Fibroblast of skin of right biceps (primary cell): ENCODE measurements at regions not wholly inside any gene's neighbourhood (a gene's known extent, or its start where the extent isn't known, plus 50 kb on each side); places are given as distances from the start of the nearest gene placed in this dataset.

ENCODE experiments used
- DNase-seq: peaks from one replicate; pipeline ENCODE4 v3.0.0-alpha.2; 2013

DNA sequence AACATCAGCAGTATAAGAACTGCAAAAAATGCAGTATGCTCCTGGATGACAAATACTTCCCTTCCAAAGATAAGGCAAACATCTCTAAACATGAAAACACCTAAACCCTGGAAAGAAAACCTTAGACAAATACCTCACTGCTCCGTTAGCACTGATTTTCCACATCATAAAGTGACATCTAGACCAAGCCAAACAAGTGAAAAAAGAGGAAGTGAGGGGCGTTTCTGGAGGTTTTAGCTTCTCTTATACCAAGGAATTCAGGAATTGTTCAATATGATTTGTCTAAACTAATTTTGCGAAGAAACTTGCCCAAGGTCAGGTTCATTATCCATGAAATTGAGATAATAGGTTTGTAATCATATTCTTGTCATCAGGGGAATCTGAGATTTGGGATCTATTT lies 279.7 kb downstream of the ADRA2A start:
- no peak for DNase-seq

DNA sequence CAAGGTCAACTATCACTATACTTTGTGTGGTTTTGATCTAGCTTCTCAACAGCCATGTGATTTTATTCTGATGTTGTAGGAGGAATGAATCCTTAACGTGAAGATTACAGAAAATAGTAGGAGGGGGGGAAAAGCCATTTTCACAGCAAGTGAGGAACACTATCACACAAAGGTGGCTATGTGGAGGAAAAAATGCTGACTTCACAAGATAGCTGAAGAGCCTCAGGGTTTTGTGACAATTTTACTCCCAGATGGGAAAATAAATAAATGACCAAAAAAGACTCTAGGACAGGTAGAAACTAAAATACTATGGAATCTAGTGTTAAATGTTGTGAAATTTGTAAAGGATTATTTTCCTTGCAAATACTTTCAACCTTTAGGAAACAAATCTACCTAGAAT lies 281.0 kb downstream of the ADRA2A start:
- no peak for DNase-seq

DNA sequence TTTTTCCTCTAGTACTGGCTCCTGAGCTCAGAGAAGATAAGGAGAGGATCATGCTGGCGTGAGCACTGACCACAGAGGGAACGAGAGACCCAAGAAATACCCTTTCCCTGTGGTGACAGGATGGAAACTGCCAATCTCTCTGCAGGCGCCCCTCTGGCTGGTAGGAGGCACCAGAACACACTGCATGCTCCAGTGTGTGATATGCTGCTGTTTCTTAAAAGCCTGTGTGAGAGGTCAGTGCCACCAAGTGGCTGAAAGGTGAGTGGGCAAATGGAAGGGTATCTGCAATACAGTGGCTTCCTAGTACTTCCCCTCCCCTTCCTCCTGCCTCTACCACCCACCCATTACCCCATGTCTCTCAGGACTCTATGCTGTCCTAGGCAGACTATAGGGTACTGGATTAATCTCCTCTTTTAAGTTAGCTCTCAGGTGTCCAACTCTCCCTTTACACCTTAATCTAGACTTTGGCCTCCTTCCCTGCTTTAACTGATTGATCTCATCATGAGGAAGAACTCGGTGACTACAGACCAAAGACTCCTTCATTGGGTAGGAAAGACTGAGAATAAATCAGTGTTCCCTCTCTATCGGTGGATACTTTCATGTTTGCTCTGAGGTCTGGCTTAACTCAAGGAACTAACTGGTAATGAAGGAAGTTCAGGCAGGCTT lies 283.6 kb downstream of the ADRA2A start:
- peak; percentile 15 for DNase-seq

- DNase-seq, result no peak
These were observed 290.7 kb downstream of the ADRA2A start for GRCh38 chr10:111367531-111367930.

- peak; percentile 42 for DNase-seq
These were observed 293.3 kb downstream of the ADRA2A start for GRCh38 chr10:111370101-111370500.

DNA sequence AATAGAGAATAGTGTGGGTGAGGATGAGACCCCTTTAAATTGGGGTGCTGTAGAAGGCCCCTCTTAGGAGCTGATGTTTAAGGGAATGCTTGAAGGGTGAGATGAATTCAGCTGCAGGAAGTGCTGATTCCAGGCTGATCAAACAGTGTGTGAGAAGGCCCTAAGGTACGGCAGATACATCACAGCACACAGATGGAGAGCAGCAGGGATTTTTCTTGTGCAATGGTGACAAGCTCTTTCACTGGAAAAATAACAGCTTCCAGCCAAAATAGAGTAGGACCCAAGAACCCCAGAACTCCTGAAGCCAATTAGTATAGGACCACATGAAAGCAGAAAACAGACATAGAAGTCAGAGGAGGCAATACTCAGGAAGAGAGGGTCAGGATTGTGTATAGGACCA lies 296.9 kb downstream of the ADRA2A start:
- DNase-seq, result no peak

- DNase-seq, result no peak
These were observed 302.8 kb downstream of the ADRA2A start for GRCh38 chr10:111379534-111380187.

DNA sequence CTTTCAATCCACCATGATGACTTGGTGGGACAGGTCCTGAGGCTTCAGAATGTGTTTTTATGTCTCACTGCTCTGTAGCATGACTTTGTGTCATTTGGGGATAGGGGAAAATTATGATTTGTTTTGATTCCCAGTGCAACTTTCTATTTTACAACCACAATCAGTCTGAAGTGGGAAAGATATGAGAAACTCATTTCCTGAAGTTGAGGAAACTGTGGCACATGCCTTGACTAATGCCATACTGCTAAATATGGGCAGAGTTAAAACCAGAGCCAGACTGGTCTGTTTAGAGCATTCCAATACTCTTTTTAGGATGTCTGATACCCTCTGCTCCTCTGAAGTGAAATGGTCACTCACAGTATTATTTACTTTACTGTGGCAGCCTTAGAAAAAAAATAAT lies 307.7 kb downstream of the ADRA2A start:
- peak; percentile 21 for DNase-seq

DNA sequence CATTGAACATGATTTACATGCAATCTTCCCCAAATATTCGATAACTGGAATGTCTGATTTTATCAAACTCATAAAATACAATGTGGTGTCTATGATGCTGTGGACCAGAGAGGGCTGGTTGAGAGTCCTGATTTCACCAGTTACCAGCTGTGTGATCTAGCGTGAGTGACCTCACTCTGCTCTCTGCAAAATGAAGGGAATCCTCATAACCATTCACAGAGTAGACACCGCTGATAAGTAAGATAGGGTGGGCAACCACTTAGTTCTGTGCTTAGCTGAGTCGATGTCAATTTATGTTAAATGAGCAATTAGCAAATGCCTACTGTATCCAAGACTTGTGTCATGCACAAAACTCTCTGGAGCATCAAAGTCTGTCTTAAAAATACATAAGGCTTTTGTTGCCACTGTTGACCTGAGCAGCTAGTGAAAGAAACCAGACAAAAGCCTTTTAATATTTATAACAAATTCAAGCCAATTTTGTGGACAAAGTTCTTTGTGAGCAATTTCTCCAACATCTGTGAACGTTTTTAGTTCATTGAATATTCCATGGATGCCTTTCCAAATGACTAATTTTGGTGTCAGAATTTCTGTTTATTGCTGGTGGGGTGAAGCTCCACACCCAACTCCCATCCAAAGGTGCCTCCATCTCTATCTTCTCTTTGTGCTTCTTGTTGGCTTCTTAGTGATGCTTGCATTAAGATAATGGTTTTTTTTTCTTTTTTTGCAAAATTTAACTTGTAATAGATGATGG lies 314.2 kb downstream of the ADRA2A start:
- DNase-seq, result no peak

GRCh38 chr10:111392159-111392558 lies 315.3 kb downstream of the ADRA2A start:
- DNase-seq, result peak; percentile 35

- DNase-seq, result peak; percentile 16
These were observed 316.1 kb downstream of the ADRA2A start for GRCh38 chr10:111392910-111393309.

DNA sequence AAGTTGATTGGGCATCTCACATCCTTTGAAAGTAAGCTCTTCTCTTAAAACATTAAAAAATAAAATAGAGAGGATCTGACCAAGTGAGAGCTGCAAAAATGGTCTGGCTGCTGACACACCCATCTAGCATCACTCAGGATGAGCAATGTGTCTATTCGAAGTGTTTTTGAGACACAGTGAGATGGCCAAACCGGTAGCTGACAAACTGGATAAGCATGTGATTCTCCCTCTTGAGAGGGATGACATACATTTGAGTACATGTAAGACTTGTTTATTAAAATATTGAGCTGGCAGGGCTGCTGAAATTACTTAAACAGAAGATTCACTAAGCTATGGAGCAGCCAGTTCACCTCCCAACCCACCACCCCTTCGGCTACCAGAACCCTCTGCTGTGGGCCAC lies 333.9 kb downstream of the ADRA2A start:
- peak; percentile 54 for DNase-seq

GRCh38 chr10:111425459-111425858 lies 348.6 kb downstream of the ADRA2A start:
- DNase-seq, result no peak

GRCh38 chr10:111429288-111430028 lies 352.6 kb downstream of the ADRA2A start:
- DNase-seq, result peak; percentile 29

DNA sequence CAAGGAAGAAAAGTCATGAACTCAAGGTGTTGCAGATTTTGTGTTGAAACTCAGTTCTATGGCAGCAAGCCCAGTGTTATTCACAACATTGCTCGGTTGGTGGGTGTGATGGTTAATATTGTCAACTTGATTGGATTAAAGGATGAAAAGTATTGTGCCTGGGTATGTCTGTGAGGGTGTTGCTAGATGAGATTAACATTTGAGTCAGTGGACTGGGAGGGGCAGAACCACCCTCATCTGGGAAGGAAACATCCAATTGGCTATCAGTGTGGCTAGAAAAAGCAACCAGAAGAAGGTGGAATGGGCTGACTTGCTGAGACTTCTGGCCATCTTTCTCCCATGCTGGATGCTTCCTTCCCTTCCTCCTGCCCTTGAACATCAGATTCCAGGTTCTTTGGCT lies 353.2 kb downstream of the ADRA2A start:
- DNase-seq, result no peak

GRCh38 chr10:111432588-111432987 lies 355.8 kb downstream of the ADRA2A start:
- DNase-seq, result no peak

DNA sequence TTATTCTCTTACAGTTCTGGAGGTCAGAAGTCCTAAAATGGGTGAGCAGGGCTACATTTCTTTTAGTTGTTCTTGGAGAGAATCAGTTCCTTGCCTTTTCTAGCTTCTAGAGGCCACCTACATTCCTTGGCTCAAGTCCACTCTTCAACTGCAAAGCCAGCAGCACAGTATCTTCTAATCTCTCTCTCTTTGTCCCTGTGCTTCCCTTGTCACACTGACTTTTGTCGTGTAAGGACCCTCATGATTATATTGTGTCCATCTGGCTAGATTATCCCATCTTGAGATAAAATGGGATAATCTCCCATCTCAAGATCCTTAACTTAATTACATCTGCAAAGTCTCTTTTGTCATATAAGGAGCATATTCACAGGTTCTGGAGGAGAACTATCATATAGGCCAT lies 359.0 kb downstream of the ADRA2A start:
- no peak for DNase-seq

- DNase-seq, result no peak
These were observed 362.4 kb downstream of the ADRA2A start for GRCh38 chr10:111439034-111439842.

DNA sequence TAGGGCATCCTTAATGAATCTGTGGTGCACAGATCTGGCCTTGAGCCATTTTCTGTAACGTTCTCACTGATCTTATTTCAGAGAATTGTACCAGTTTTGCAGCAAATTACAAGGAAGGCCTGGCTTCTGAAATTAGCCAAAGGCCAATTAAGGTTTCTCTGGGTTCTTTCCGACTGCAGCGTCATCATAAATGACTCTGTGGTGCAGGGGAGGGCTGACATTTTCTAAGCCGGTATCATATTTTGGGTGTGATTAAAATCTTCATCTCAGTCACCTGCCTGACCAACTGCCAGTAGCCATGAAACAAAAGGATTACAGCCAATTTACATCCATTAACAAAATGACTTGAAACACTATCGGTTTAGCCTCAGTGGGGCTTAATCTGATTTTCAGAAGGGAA lies 363.7 kb downstream of the ADRA2A start:
- DNase-seq, result no peak

DNA sequence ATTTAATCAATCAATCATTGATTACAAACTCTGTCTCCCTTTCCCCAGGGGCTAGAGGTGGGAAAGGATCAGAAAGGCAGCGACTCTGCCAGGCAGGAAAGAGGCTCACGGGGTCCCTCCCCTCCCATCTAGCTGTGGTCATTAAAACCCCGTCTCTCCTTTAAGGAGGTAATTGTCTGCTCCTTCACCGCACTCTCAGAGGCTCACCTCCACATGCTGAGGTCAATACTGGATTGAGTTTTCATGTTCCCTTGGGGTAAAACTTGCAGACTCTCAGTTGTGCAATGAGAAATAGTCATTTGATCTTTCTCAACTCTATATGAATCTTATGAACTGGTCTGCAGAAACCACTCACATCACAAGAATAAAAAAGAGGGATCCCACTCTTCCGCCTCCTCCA lies 368.8 kb downstream of the ADRA2A start:
- DNase-seq, result no peak

DNA sequence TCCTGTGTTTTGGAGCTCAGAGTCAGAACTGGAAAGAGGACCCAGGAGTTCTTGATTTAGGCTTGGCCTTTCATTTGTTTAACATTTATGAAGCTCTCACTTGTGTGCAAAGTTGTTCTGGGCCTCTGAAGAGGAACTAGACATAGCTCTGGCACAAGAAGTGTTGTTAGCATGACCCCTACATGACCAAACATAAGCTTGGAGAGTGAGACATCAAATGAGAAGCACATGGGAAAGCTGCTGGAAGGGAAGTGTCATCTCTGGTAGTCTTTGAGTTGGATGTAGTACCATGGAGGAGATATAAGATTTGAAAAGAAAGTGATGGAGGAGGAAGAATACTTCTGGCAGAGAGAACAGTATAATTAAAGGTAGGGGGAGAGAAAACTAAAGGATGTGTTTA lies 370.1 kb downstream of the ADRA2A start:
- DNase-seq, result no peak

GRCh38 chr10:111452153-111452552 lies 375.3 kb downstream of the ADRA2A start:
- no peak for DNase-seq
